ENCODE measurements at regions not wholly inside any gene's neighbourhood (a gene's known extent, or its start where the extent isn't known, plus 50 kb on each side); places are given as distances from the start of the nearest gene placed in this dataset.

DNA sequence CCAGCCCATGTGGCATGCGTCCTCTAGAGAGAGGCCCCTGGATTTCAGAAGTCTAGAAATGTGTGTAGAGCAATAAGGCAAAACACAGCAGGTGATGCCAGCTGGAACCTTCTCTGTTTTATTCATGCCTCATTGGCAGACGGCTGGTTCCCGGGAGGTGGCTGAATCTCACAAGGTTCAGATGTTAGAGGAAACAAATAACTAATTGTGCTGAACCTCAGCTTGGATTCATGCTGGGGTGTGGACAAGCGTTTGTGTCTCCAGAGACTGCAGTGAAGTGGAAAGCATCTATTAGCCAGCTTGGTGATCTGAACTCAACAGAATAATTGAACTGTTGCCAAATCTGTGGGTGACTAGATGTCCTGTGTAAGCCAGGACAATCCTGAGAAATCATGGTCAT is 131.1 kb upstream of the NR4A3 start:
- H3K9me3 ChIP-seq: no peaks in the 10 kb centered on the region
- intact Hi-C loops (cut with DNase I, micrococcal nuclease): no loop called here
- no peak overlapping the region for H3K4me3 ChIP-seq
- no peak for DNase-seq
- TF ChIP-seq, protein P1, sequence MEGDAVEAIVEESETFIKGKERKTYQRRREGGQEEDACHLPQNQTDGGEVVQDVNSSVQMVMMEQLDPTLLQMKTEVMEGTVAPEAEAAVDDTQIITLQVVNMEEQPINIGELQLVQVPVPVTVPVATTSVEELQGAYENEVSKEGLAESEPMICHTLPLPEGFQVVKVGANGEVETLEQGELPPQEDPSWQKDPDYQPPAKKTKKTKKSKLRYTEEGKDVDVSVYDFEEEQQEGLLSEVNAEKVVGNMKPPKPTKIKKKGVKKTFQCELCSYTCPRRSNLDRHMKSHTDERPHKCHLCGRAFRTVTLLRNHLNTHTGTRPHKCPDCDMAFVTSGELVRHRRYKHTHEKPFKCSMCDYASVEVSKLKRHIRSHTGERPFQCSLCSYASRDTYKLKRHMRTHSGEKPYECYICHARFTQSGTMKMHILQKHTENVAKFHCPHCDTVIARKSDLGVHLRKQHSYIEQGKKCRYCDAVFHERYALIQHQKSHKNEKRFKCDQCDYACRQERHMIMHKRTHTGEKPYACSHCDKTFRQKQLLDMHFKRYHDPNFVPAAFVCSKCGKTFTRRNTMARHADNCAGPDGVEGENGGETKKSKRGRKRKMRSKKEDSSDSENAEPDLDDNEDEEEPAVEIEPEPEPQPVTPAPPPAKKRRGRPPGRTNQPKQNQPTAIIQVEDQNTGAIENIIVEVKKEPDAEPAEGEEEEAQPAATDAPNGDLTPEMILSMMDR (IDR thresholded peaks at IDR 0.05): no peak
- H3K4me1 ChIP-seq (ENCODE audit: low read depth): no peaks in the 10 kb centered on the region
- no peaks in the 10 kb centered on the region for H3K36me3 ChIP-seq (ENCODE audit: low read depth)
- no peak for ATAC-seq

DNA sequence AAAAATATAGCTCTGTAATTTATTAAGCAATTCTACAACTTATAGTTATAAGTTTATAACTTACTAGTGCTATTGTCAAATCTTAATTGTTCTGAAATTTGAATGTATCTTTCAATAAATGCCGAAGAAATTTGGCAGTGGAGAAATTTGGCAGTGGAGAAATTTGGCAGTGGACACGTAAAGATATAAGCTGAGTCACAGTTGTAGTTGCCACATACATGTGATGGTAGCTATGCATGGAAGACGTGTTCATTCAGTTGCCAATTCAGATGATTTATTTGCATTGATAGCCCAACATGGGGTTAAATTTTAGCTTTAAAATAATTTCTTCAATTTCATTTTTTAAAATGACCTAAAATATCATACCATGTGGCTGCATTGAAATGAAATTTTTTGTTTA is 127.8 kb upstream of the NR4A3 start:
- TF ChIP-seq, protein P1 (IDR thresholded peaks at IDR 0.05): no peak
- H3K4me1 ChIP-seq (ENCODE audit: low read depth): no peaks in the 10 kb centered on the region
- H3K36me3 ChIP-seq (ENCODE audit: low read depth): no peaks in the 10 kb centered on the region
- DNase-seq (no peak), ATAC-seq (no peak)
- H3K9me3 ChIP-seq: no peaks in the 10 kb centered on the region
- intact Hi-C loops (cut with DNase I, micrococcal nuclease): no loop called here
- H3K4me3 ChIP-seq: no peak overlapping the region

DNA sequence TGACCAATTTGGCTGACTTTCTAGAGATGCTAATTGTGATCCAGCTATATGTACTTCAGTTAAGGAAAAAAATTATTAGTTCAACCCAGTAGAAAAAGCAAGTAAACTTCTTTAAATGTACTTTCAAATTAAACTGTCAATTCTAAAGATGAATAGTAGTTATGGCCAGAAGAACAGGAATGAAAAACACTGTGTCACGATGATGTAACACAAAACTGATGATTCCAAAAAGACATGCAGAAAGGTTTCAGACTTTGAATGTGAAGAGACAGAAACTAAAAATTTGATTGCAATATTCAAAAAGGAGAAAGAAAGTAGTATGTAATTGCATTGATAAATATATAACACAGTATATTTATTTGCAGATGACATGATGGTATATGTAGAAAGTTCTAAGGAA is 127.3 kb upstream of the NR4A3 start:
- Histone ChIP-seq H3K9me3 (no peaks in the 10 kb centered on the region), H3K36me3 (ENCODE audit: low read depth) (no peaks in the 10 kb centered on the region), H3K4me1 (ENCODE audit: low read depth) (no peaks in the 10 kb centered on the region), H3K4me3 (no peak overlapping the region)
- DNase-seq (no peak), ATAC-seq (no peak)
- TF ChIP-seq, protein P1 (IDR thresholded peaks at IDR 0.05): no peak
- intact Hi-C loops (cut with DNase I, micrococcal nuclease): no loop called here

DNA sequence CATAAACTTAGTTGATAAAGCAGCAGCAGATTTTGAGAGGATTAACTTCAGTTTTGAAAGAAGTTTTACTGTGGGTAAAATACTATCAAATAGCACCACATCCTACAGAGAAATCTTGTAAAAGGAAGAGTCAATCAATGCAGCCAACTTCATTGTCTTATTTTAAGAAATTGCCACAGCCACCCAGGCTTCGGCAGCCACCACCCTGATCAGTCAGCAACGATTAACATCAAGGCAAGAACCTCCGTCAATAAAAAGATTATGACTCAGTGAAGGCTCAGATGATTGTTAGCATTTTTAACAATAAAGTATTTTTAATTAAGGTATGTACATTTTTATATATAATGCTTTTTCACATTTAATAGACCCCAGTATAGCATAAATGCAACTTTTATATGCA is 122.3 kb upstream of the NR4A3 start:
- intact Hi-C loops (cut with DNase I, micrococcal nuclease): no loop called here
- Histone ChIP-seq H3K4me1 (ENCODE audit: low read depth) (no peaks in the 10 kb centered on the region), H3K36me3 (ENCODE audit: low read depth) (no peaks in the 10 kb centered on the region), H3K9me3 (no peaks in the 10 kb centered on the region), H3K4me3 (no peak overlapping the region)
- ATAC-seq (no peak), DNase-seq (no peak)
- TF ChIP-seq, protein P1 (IDR thresholded peaks at IDR 0.05): no peak

DNA sequence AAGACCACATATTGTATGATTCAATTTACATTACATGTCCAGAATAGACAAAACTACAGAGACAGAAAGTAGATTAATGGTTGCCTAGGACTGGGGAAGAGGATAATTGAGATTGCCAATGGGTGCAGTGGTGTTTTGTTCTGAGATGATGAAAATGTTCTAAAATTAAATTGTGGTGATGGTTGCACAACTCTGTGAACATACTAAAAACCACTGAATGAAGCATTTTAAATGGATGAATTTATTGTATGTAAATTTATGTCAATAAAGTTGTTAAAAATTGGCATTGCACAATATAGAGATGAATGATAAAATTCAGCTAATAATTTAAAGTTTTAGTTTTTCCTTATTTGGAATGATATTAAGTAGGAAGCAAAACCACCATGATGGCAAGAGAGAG is 109.5 kb upstream of the NR4A3 start:
- DNase-seq (no peak), ATAC-seq (no peak)
- Histone ChIP-seq H3K4me3 (no peak overlapping the region), H3K9me3 (no peaks in the 10 kb centered on the region), H3K4me1 (ENCODE audit: low read depth) (no peaks in the 10 kb centered on the region), H3K36me3 (ENCODE audit: low read depth) (no peaks in the 10 kb centered on the region)
- intact Hi-C loops (cut with DNase I, micrococcal nuclease): no loop called here
- TF ChIP-seq, protein P1 (IDR thresholded peaks at IDR 0.05): no peak

DNA sequence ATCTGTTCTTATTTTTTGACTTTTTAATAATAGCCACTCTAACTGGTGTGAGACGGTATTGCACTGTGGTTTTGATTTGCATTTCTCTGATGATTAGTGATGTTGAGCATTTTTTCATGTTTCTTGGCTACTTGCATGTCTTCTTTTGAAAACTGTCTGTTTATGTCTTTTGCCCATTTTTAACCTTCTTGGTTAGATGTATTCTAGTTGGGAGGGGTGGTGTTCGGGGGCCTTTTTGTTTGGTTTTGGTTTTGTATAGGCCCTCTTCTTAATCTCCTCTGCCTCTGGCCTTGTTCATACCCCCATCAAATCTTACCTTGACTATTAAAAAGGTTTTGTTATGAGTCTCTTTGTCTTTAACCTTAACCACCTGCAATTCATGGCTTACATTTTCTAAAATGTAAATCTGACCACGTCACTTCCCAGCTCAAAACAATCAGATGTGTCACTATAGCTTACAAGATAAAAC is 107.8 kb upstream of the NR4A3 start:
- ATAC-seq (no peak), DNase-seq (no peak)
- TF ChIP-seq, protein P1 (IDR thresholded peaks at IDR 0.05): no peak
- Histone ChIP-seq H3K9me3 (no peaks in the 10 kb centered on the region), H3K36me3 (ENCODE audit: low read depth) (no peaks in the 10 kb centered on the region), H3K4me1 (ENCODE audit: low read depth) (no peaks in the 10 kb centered on the region), H3K4me3 (no peak overlapping the region)
- intact Hi-C loops (cut with DNase I, micrococcal nuclease): no loop called here
